Smooth muscle cell (in vitro differentiated cells): ENCODE measurements at regions not wholly inside any gene's neighbourhood (a gene's known extent, or its start where the extent isn't known, plus 50 kb on each side); places are given as distances from the start of the nearest gene placed in this dataset.
"Not testable (repeated sequence)": the region's sequence is repeated elsewhere in the genome, so short reads cannot be mapped to it uniquely, and the experiment has no call there.

ENCODE experiments used
- DNase-seq: peaks from one replicate; lab custom pipeline; 2025; ENCODE audit not compliant: unreplicated experiment; lab: John Stamatoyannopoulos, UW
- H2AFZ ChIP-seq: fragments of 200-600 bp; sonication (generic); 2 replicates; pipeline ENCODE4 v1.6.0; 2016; ENCODE audit warnings: antibody characterized with exemption, low read depth, mild to moderate bottlenecking
- H3F3A ChIP-seq: fragments of 200-600 bp; sonication (generic); 2 replicates; pipeline ENCODE4 v1.6.0; 2017; ENCODE audit warnings: antibody characterized with exemption, low read depth
- H3K27ac ChIP-seq: fragments of 200-600 bp; sonication (generic); 2 replicates; pipeline ENCODE4 v1.5.1; 2016; ENCODE audit warnings: low read depth, mild to moderate bottlenecking
- H3K27me3 ChIP-seq: fragments of 200-600 bp; sonication (generic); 2 replicates; pipeline ENCODE4 v1.6.1; 2016; ENCODE audit warnings: low read depth, mild to moderate bottlenecking
- H3K36me3 ChIP-seq: fragments of 200-600 bp; sonication (generic); 2 replicates; pipeline ENCODE4 v1.5.1; 2016; ENCODE audit warnings: low read depth
- H3K4me1 ChIP-seq: fragments of 200-600 bp; sonication (generic); 2 replicates; pipeline ENCODE4 v1.5.1; 2016; ENCODE audit warnings: low read depth
- H3K4me2 ChIP-seq: fragments of 200-600 bp; sonication (generic); 2 replicates; pipeline ENCODE4 v1.6.0; 2016; ENCODE audit warnings: mild to moderate bottlenecking
- H3K4me3 ChIP-seq: fragments of 200-600 bp; sonication (generic); 2 replicates; pipeline ENCODE4 v1.5.1; 2016; ENCODE audit warnings: mild to moderate bottlenecking
- H3K79me2 ChIP-seq: fragments of 200-600 bp; sonication (generic); 2 replicates; pipeline ENCODE4 v1.6.0; 2016; ENCODE audit warnings: low read depth, mild to moderate bottlenecking
- H3K9ac ChIP-seq: fragments of 200-600 bp; sonication (generic); 2 replicates; pipeline ENCODE4 v1.6.0; 2016; ENCODE audit warnings: low read depth
- H3K9me3 ChIP-seq: fragments of 200-600 bp; sonication (generic); replicated peaks from 2 replicates; pipeline ENCODE4 v1.5.1; 2016; ENCODE audit warnings: low read depth
- H4K20me1 ChIP-seq: fragments of 200-600 bp; sonication (generic); 2 replicates; pipeline ENCODE4 v1.6.0; 2016; ENCODE audit warnings: low read depth
- CTCF ChIP-seq: fragments of 200-600 bp; sonication (generic); IDR thresholded peaks from 2 replicates; pipeline ENCODE4 v1.5.1; 2017; ENCODE audit warnings: borderline replicate concordance, mild to moderate bottlenecking, antibody characterized with exemption; ENCODE audit not compliant: insufficient read depth, poor library complexity, severe bottlenecking
- WGBS: methylation state at CpG from one replicate; pipeline ENCODE4 v1.1.7; 2016; ENCODE audit warnings: low lambda C conversion rate; 5-methylcytosine and 5-hydroxymethylcytosine counted together

GRCh38 chr5:38675443-38675842 lies 119.0 kb upstream of the LIFR start:
- no peak for TF ChIP-seq CTCF
- Histone ChIP-seq H3K9me3 (no peaks in the 10 kb centered on the region), H3K27ac (no peak overlapping the region), H3K4me1 (no peaks in the 10 kb centered on the region), H3K9ac (no peak overlapping the region), H4K20me1 (no peaks in the 10 kb centered on the region), H3K79me2 (no peaks in the 10 kb centered on the region), H3F3A (no peaks in the 10 kb centered on the region), H3K4me3 (no peak overlapping the region), H2AFZ (no peak overlapping the region), H3K4me2 (no peak overlapping the region), H3K27me3 (no peaks in the 10 kb centered on the region), H3K36me3 (no peaks in the 10 kb centered on the region)
- WGBS = 93% methylated on average over 2 of the region's 2 CpGs
- no peak for DNase-seq

DNA sequence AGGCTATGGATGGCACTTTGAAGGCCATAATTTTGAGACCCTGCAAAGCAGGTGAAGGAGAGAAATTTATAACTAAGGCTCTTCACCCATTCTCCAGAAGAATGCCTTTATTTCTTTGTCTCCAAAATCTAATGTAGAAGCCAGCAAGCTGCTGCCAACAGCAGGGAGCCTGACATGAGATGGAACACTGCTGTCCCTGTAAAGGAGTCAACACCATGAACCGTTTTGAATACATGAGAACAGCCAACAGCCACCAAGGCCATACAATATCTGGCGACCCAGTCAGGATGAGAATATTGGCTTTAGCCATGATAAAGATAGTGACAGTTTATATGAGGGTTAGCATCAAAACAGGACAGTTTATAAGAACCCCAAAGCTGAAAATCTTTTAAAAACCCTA lies 121.2 kb upstream of the LIFR start:
- Histone ChIP-seq H2AFZ (no peak overlapping the region), H3K4me1 (no peaks in the 10 kb centered on the region), H3K27ac (no peak overlapping the region), H3K79me2 (no peaks in the 10 kb centered on the region), H3K9ac (no peak overlapping the region), H4K20me1 (no peaks in the 10 kb centered on the region), H3K36me3 (no peaks in the 10 kb centered on the region), H3K4me2 (no peak overlapping the region), H3K4me3 (no peak overlapping the region), H3K9me3 (no peaks in the 10 kb centered on the region), H3K27me3 (no peaks in the 10 kb centered on the region), H3F3A (no peaks in the 10 kb centered on the region)
- 89% methylated on average over 2 of the region's 2 CpGs for WGBS
- DNase-seq = no peak
- TF ChIP-seq CTCF = no peak

DNA sequence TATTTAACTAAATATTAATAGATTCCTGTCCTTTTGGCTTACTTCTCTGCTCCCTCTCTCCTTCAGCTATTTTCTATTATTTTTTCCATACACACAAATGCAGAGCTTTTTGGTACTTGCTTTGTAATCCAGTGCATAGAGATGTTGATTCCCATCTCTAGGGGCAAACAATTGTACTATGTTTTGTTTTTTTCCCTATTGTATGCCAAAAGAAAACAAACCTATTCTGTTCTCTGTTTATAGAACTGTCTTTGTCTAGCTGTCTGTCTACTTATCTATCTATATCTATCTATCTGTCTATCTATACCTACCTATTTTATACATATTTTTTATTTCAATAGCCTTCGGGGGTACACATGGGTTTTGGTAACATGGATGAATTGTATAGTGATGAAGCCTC lies 121.6 kb upstream of the LIFR start:
- peaks cover 4% of the 10 kb centered on the region for H3K4me1 ChIP-seq
- no peak overlapping the region for H3K4me2 ChIP-seq
- no peak overlapping the region for H3K9ac ChIP-seq
- no peak overlapping the region for H2AFZ ChIP-seq
- 91% methylated on average over 1 of the region's 1 CpG for WGBS
- no peak for DNase-seq
- no peak overlapping the region for H3K27ac ChIP-seq
- H3K27me3 ChIP-seq = no peaks in the 10 kb centered on the region
- H3K79me2 ChIP-seq = no peaks in the 10 kb centered on the region
- TF ChIP-seq CTCF = no peak
- H3K36me3 ChIP-seq = no peaks in the 10 kb centered on the region
- no peaks in the 10 kb centered on the region for H4K20me1 ChIP-seq
- no peaks in the 10 kb centered on the region for H3K9me3 ChIP-seq
- no peaks in the 10 kb centered on the region for H3F3A ChIP-seq
- no peak overlapping the region for H3K4me3 ChIP-seq

DNA sequence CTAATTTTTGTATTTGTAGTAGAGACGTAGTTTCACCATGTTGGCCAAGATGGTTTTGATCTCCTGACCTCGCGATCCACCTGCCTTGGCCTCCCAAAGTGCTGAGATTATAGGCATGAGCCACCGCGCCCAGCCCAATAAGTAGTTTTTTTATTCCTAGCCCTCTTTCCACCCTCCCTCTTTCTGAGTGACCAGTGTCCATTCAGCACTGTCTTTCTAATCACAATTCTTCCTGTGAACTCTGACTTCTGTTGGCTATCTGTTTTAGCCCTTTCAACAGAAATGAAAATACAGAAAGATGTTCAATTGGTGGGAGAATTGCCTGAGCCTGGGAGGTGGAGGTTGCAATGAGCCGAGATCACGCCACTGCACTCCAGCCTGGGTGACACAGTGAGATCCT lies 122.3 kb upstream of the LIFR start:
- not testable (repeated sequence) for H3K27me3 ChIP-seq, H3K9ac ChIP-seq, H4K20me1 ChIP-seq, H3K4me2 ChIP-seq, H3K36me3 ChIP-seq, H3K79me2 ChIP-seq, H3K27ac ChIP-seq, H3F3A ChIP-seq, H3K4me1 ChIP-seq, H2AFZ ChIP-seq, H3K4me3 ChIP-seq, DNase-seq, H3K9me3 ChIP-seq
- 88% methylated on average over 7 of the region's 7 CpGs for WGBS
